Choroid plexus epithelial cell (primary cell): ENCODE measurements at regions not wholly inside any gene's neighbourhood (a gene's known extent, or its start where the extent isn't known, plus 50 kb on each side); places are given as distances from the start of the nearest gene placed in this dataset.
"Not testable (repeated sequence)": the region's sequence is repeated elsewhere in the genome, so short reads cannot be mapped to it uniquely, and the experiment has no call there.

ENCODE experiments used
- DNase-seq: peaks from one replicate; pipeline ENCODE4 v3.0.0-alpha.2; 2010; ENCODE audit warnings: low read depth
- H3K4me3 ChIP-seq: 2 replicates; pipeline ENCODE4 v1.5.1; 2011; ENCODE audit warnings: low read depth, mild to moderate bottlenecking, control low read depth, low read length, moderate library complexity
- CTCF ChIP-seq: conservative IDR thresholded peaks from 2 replicates; pipeline ENCODE4 v1.5.1; 2011; ENCODE audit warnings: low read depth, mild to moderate bottlenecking, control low read depth, inconsistent platforms, low read length, moderate library complexity

GRCh38 chr15:92848464-92848851 lies 51.7 kb upstream of the CHD2 start:
- DNase-seq: no peak
- H3K4me3 ChIP-seq: no peak overlapping the region
- no peak for TF ChIP-seq CTCF

GRCh38 chr15:92848852-92849598 lies 51.1 kb upstream of the CHD2 start:
- no peak overlapping the region for H3K4me3 ChIP-seq
- TF ChIP-seq CTCF: no peak
- DNase-seq: peak; percentile 78

- not testable (repeated sequence) for DNase-seq
These were observed 49.9 kb upstream of the CHD2 start for GRCh38 chr15:92850218-92850617.

More at GRCh38 chr15:92850218-92850617, 49.9 kb upstream of the CHD2 start:
- not testable (repeated sequence) for H3K4me3 ChIP-seq
